Liver (tissue), 8 donors: ENCODE measurements at regions not wholly inside any gene's neighbourhood (a gene's known extent, or its start where the extent isn't known, plus 50 kb on each side); places are given as distances from the start of the nearest gene placed in this dataset.

Experiments used
- DNase-seq: peaks from one replicate; pipeline ENCODE4 v3.0.0-alpha.2; 2017; ENCODE audit warnings: low spot score
- H3K27ac ChIP-seq, 2 donors: one replicate each; pipeline ENCODE4 v1.7.0; 2013; ENCODE audit warnings: inconsistent platforms in 2 of 2, low read length in 2 of 2, control low read depth in 1 of 2, low read depth in 1 of 2, mild to moderate bottlenecking in 1 of 2
- H3K27me3 ChIP-seq, 4 donors: one replicate each; pipeline versions ENCODE4 v1.6.1 to v1.7.0; 2013; ENCODE audit warnings: low read length in 3 of 4, inconsistent platforms in 1 of 4, mild to moderate bottlenecking in 1 of 4, moderate library complexity in 1 of 4; ENCODE audit not compliant: control insufficient read depth in 4 of 4, insufficient read depth in 4 of 4
- H3K36me3 ChIP-seq, 4 donors: one replicate each; pipeline versions ENCODE4 v1.6.1 to v1.7.0; 2013; ENCODE audit warnings: low read length in 3 of 4, mild to moderate bottlenecking in 3 of 4, low read depth in 1 of 4, moderate library complexity in 1 of 4; ENCODE audit not compliant: control insufficient read depth in 4 of 4, insufficient read depth in 3 of 4
- H3K4me1 ChIP-seq, 4 donors: one replicate each; pipeline versions ENCODE4 v1.6.1 to v1.7.0; 2013; ENCODE audit warnings: low read length in 3 of 4, mild to moderate bottlenecking in 3 of 4, moderate library complexity in 1 of 4; ENCODE audit not compliant: control insufficient read depth in 4 of 4, insufficient read depth in 4 of 4
- H3K4me3 ChIP-seq, 3 donors: one replicate each; pipeline versions ENCODE4 v1.6.1 to v1.7.0; 2013; ENCODE audit warnings: low read length in 3 of 3, control low read depth in 1 of 3, low read depth in 1 of 3, mild to moderate bottlenecking in 1 of 3
- H3K9ac ChIP-seq, 2 donors: one replicate each; pipeline ENCODE4 v1.7.0; 2013; ENCODE audit warnings: low read length in 2 of 2, mild to moderate bottlenecking in 2 of 2, moderate library complexity in 2 of 2, control low read depth in 1 of 2, low read depth in 1 of 2
- H3K9me3 ChIP-seq, 4 donors: one replicate each; pipeline versions ENCODE4 v1.6.1 to v1.7.0; 2013; ENCODE audit warnings: low read length in 3 of 4; ENCODE audit not compliant: control insufficient read depth in 4 of 4
- ATF3 ChIP-seq: IDR thresholded peaks from 2 replicates; pipeline ENCODE4 v1.6.1; 2016; ENCODE audit warnings: antibody characterized with exemption
- EGR1 ChIP-seq, 2 donors: IDR thresholded peaks; 2 replicates each; pipeline ENCODE4 v1.6.1; 2016 to 2018; ENCODE audit warnings: antibody characterized with exemption in 2 of 2, low read depth in 2 of 2
- FOXA1 ChIP-seq: IDR thresholded peaks from 2 replicates; pipeline ENCODE4 v1.6.1; 2016; ENCODE audit warnings: antibody characterized with exemption
- FOXA2 ChIP-seq: IDR thresholded peaks from 2 replicates; pipeline ENCODE4 v1.6.1; 2016; ENCODE audit warnings: antibody characterized with exemption
- GABPA ChIP-seq, 2 donors: IDR thresholded peaks in 1 of 2; conservative IDR thresholded peaks in 1 of 2; 2 replicates each; pipeline ENCODE4 v1.6.1; 2016; ENCODE audit warnings: antibody characterized with exemption in 2 of 2, mild to moderate bottlenecking in 1 of 2, moderate library complexity in 1 of 2
- HNF4A ChIP-seq, 2 donors: conservative IDR thresholded peaks; 2 replicates each; pipeline ENCODE4 v1.6.1; 2016; ENCODE audit warnings: antibody characterized with exemption in 2 of 2, mild to moderate bottlenecking in 2 of 2
- HNF4G ChIP-seq: IDR thresholded peaks from 2 replicates; pipeline ENCODE4 v1.6.1; 2016; ENCODE audit warnings: antibody characterized with exemption
- JUND ChIP-seq, 2 donors: IDR thresholded peaks; 2 replicates each; pipeline ENCODE4 v1.6.1; 2016; ENCODE audit warnings: antibody characterized with exemption in 2 of 2
- MAX ChIP-seq: IDR thresholded peaks from 2 replicates; pipeline ENCODE4 v1.6.1; 2016; ENCODE audit warnings: antibody characterized with exemption
- NR2F2 ChIP-seq: IDR thresholded peaks from 2 replicates; pipeline ENCODE4 v1.6.1; 2016; ENCODE audit warnings: antibody characterized with exemption
- RAD21 ChIP-seq, 2 donors: IDR thresholded peaks; 2 replicates each; pipeline ENCODE4 v1.6.1; 2016; ENCODE audit warnings: antibody characterized with exemption in 2 of 2, mild to moderate bottlenecking in 2 of 2
- REST ChIP-seq: IDR thresholded peaks from 2 replicates; pipeline ENCODE4 v1.6.1; 2016; ENCODE audit warnings: antibody characterized with exemption, mild to moderate bottlenecking
- RXRA ChIP-seq, 2 donors: IDR thresholded peaks; 2 replicates each; pipeline ENCODE4 v1.6.1; 2017 to 2018; ENCODE audit warnings: antibody characterized with exemption in 2 of 2, mild to moderate bottlenecking in 1 of 2
- SP1 ChIP-seq: IDR thresholded peaks from 2 replicates; pipeline ENCODE4 v1.6.1; 2018; ENCODE audit warnings: antibody characterized with exemption, mild to moderate bottlenecking
- TAF1 ChIP-seq: conservative IDR thresholded peaks from 2 replicates; pipeline ENCODE4 v1.6.1; 2016; ENCODE audit warnings: antibody characterized with exemption, mild to moderate bottlenecking
- YY1 ChIP-seq: IDR thresholded peaks from 2 replicates; pipeline ENCODE4 v1.6.1; 2016; ENCODE audit warnings: antibody characterized with exemption, mild to moderate bottlenecking
- WGBS: extraction: QIAGEN DNeasy Blood & Tissue Kit; methylation state at CpG from one replicate; pipeline ENCODE4 v1.1.7; 2013; 5-methylcytosine and 5-hydroxymethylcytosine counted together
- TF ChIP-seq, protein P1 (sequence below): fragments of 150-350 bp; IDR thresholded peaks from 2 replicates; pipeline ENCODE4 v1.5.1; 2017; ENCODE audit warnings: improper control_type of control experiment, low read depth, low read length; ENCODE audit not compliant: missing input control
- TF ChIP-seq, protein P2 (sequence below): IDR thresholded peaks from 2 replicates; pipeline ENCODE4 v1.6.1; 2016; ENCODE audit warnings: antibody characterized with exemption
- donor health status: healthy.
- donor health status: healthy.
- donor health status: healthy.
- donor health status: healthy.
- donor health status: healthy.

DNA sequence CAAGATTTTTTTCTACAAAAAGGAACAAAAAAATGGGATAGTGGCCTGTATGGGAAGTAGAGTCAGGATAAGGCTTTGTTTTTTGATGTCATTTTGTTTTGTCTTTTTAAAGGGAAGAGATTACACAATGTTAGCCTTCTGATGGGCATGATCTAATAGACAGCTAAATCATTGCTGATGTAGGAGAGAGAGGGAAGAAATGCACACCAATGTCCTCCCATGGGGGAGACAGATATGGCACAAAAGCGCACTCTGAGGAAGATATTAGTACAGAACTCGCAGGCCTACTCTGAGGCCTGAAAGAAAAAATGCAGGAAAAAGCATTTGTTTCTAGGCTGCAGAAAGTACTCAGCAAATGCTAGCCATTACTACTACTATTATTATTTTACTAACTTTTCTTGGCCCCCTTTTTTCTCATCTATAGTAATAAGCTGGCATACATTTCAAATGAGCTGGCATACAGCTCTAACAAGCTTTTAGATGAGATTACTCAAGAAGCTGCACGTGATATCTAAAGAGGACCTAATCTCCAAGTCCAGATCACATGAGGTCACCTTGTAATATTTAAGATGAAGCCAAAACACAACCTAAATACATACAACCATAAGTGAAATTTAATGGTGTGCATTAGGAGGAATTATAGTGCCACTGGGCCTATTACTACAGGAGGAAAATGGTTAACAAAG is 269.4 kb upstream of the TANK start:
- DNase-seq = no peak
- WGBS = 96% methylated on average over 3 of the region's 3 CpGs
- no peaks in the 10 kb centered on the region for H3K4me1 ChIP-seq

More for the DNA sequence above, 269.4 kb upstream of the TANK start:
- Histone ChIP-seq H3K36me3 (no peaks in the 10 kb centered on the region), H3K9me3 (no peaks in the 10 kb centered on the region), H3K4me3 (no peak overlapping the region), H3K27ac (no peak overlapping the region), H3K9ac (no peak overlapping the region), H3K27me3 (no peaks in the 10 kb centered on the region)
- TF ChIP-seq ATF3 = no peak
- no peak for TF ChIP-seq GABPA (IDR thresholded peaks at IDR 0.05 in 1 of 2, conservative IDR thresholded peaks at IDR 0.05 in 1 of 2)
- TF ChIP-seq RXRA (IDR thresholded peaks at IDR 0.05) = no peak
- TF ChIP-seq FOXA2 = no peak
- no peak for TF ChIP-seq TAF1
- TF ChIP-seq MAX = no peak
- TF ChIP-seq, protein P1, sequence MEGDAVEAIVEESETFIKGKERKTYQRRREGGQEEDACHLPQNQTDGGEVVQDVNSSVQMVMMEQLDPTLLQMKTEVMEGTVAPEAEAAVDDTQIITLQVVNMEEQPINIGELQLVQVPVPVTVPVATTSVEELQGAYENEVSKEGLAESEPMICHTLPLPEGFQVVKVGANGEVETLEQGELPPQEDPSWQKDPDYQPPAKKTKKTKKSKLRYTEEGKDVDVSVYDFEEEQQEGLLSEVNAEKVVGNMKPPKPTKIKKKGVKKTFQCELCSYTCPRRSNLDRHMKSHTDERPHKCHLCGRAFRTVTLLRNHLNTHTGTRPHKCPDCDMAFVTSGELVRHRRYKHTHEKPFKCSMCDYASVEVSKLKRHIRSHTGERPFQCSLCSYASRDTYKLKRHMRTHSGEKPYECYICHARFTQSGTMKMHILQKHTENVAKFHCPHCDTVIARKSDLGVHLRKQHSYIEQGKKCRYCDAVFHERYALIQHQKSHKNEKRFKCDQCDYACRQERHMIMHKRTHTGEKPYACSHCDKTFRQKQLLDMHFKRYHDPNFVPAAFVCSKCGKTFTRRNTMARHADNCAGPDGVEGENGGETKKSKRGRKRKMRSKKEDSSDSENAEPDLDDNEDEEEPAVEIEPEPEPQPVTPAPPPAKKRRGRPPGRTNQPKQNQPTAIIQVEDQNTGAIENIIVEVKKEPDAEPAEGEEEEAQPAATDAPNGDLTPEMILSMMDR = no peak
- TF ChIP-seq HNF4A (conservative IDR thresholded peaks at IDR 0.05) = no peak
- TF ChIP-seq REST = no peak
- no peak for TF ChIP-seq FOXA1
- TF ChIP-seq RAD21 (IDR thresholded peaks at IDR 0.05) = no peak
- TF ChIP-seq, protein P2, sequence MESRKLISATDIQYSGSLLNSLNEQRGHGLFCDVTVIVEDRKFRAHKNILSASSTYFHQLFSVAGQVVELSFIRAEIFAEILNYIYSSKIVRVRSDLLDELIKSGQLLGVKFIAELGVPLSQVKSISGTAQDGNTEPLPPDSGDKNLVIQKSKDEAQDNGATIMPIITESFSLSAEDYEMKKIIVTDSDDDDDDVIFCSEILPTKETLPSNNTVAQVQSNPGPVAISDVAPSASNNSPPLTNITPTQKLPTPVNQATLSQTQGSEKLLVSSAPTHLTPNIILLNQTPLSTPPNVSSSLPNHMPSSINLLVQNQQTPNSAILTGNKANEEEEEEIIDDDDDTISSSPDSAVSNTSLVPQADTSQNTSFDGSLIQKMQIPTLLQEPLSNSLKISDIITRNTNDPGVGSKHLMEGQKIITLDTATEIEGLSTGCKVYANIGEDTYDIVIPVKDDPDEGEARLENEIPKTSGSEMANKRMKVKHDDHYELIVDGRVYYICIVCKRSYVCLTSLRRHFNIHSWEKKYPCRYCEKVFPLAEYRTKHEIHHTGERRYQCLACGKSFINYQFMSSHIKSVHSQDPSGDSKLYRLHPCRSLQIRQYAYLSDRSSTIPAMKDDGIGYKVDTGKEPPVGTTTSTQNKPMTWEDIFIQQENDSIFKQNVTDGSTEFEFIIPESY = no peak
- no peak for TF ChIP-seq YY1
- TF ChIP-seq SP1 = no peak
- no peak for TF ChIP-seq EGR1 (IDR thresholded peaks at IDR 0.05; ENCODE audit: low read depth in 2 of 2)
- TF ChIP-seq HNF4G = no peak
- no peak for TF ChIP-seq JUND (IDR thresholded peaks at IDR 0.05)
- no peak for TF ChIP-seq NR2F2
